Keratinocyte (primary cell): ENCODE measurements at regions not wholly inside any gene's neighbourhood (a gene's known extent, or its start where the extent isn't known, plus 50 kb on each side); places are given as distances from the start of the nearest gene placed in this dataset.

ENCODE experiments used
- DNase-seq: peaks from one replicate; pipeline ENCODE4 v3.0.0-alpha.2; 2011; ENCODE audit warnings: low read depth, missing footprints, low spot score
- FAIRE-seq: peaks from 2 replicates; lab custom pipeline; 2011; peaks lifted over from hg19 to GRCh38; lab: Jason Lieb, UNC
- H2AFZ ChIP-seq: 2 replicates; pipeline ENCODE4 v1.6.0; 2012; ENCODE audit warnings: low read length, control low read depth, inconsistent platforms; ENCODE audit not compliant: control insufficient read depth
- H3K27ac ChIP-seq: 2 replicates; pipeline ENCODE4 v1.5.1; 2011; ENCODE audit warnings: low read length; ENCODE audit not compliant: control insufficient read depth, insufficient read depth
- H3K27me3 ChIP-seq: 3 replicates; pipeline ENCODE4 v1.6.0; 2011; ENCODE audit warnings: low read length; ENCODE audit not compliant: control insufficient read depth, insufficient read depth; ENCODE audit errors: extremely low read depth
- H3K36me3 ChIP-seq, 2 experiments: 2 replicates in 1 of 2; 3 replicates in 1 of 2; pipeline ENCODE4 v1.5.1; 2011; ENCODE audit warnings: low read length in 2 of 2, mild to moderate bottlenecking in 1 of 2; ENCODE audit not compliant: control insufficient read depth in 2 of 2, insufficient read depth in 2 of 2; ENCODE audit errors: extremely low read depth in 1 of 2
- H3K4me1 ChIP-seq: 3 replicates; pipeline ENCODE4 v1.5.1; 2011; ENCODE audit warnings: low read length; ENCODE audit not compliant: control insufficient read depth, insufficient read depth; ENCODE audit errors: extremely low read depth
- H3K4me2 ChIP-seq: 3 replicates; pipeline ENCODE4 v1.6.0; 2011; ENCODE audit warnings: low read depth, low read length; ENCODE audit not compliant: control insufficient read depth, insufficient read depth; ENCODE audit errors: extremely low read depth
- H3K4me3 ChIP-seq, 3 experiments: fragments of 200-600 bp in 1 of 3; sonication (generic) in 1 of 3; 2 replicates in 2 of 3; 3 replicates in 1 of 3; pipeline ENCODE4 v1.5.1; 2011 to 2016; ENCODE audit warnings: low read length in 3 of 3, mild to moderate bottlenecking in 3 of 3, control low read depth in 2 of 3, inconsistent platforms in 1 of 3, low read depth in 1 of 3, mixed read lengths in 1 of 3, mixed run types in 1 of 3, moderate library complexity in 1 of 3; ENCODE audit not compliant: control insufficient read depth in 2 of 3, insufficient read depth in 2 of 3; ENCODE audit errors: extremely low read depth in 1 of 3
- H3K79me2 ChIP-seq: 2 replicates; pipeline ENCODE4 v1.6.0; 2012; ENCODE audit warnings: low read length; ENCODE audit not compliant: control insufficient read depth, insufficient read depth
- H3K9ac ChIP-seq: 3 replicates; pipeline ENCODE4 v1.6.0; 2011; ENCODE audit warnings: low read length; ENCODE audit not compliant: control insufficient read depth, insufficient read depth; ENCODE audit errors: extremely low read depth
- H3K9me1 ChIP-seq: 3 replicates; pipeline ENCODE4 v1.6.0; 2011; ENCODE audit warnings: low read length; ENCODE audit not compliant: control insufficient read depth, insufficient read depth; ENCODE audit errors: extremely low read depth
- H3K9me3 ChIP-seq: 2 replicates; pipeline ENCODE4 v1.5.1; 2012; ENCODE audit warnings: low read depth, low read length; ENCODE audit not compliant: control insufficient read depth
- H4K20me1 ChIP-seq: 3 replicates; pipeline ENCODE4 v1.6.0; 2011; ENCODE audit warnings: low read length; ENCODE audit not compliant: control insufficient read depth, insufficient read depth; ENCODE audit errors: extremely low read depth
- CTCF ChIP-seq, 3 experiments: IDR thresholded peaks in 1 of 3; conservative IDR thresholded peaks in 1 of 3; optimal IDR thresholded peaks in 1 of 3; 2 replicates in 2 of 3; 3 replicates in 1 of 3; pipeline versions ENCODE3 to v1.5.1; 2011; ENCODE audit warnings: low read length in 3 of 3, mild to moderate bottlenecking in 3 of 3, moderate library complexity in 2 of 3, control low read depth in 1 of 3, inconsistent platforms in 1 of 3; ENCODE audit not compliant: insufficient read depth in 2 of 3; ENCODE audit errors: extremely low read depth in 1 of 3
- EZH2 ChIP-seq: IDR thresholded peaks from one replicate; pipeline ENCODE4 v1.6.1; 2012; ENCODE audit warnings: inconsistent platforms, mild to moderate bottlenecking, low read length, moderate library complexity
- dilution Hi-C: fragments of 300-500 bp; cut with MboI; formaldehyde crosslinking; loops from one replicate; pipeline ENCODE4 v1.7.0; 2020; ENCODE audit warnings: low sequenced_read_pairs; ENCODE audit not compliant: extremely low pct_ligation_motif_present

DNA sequence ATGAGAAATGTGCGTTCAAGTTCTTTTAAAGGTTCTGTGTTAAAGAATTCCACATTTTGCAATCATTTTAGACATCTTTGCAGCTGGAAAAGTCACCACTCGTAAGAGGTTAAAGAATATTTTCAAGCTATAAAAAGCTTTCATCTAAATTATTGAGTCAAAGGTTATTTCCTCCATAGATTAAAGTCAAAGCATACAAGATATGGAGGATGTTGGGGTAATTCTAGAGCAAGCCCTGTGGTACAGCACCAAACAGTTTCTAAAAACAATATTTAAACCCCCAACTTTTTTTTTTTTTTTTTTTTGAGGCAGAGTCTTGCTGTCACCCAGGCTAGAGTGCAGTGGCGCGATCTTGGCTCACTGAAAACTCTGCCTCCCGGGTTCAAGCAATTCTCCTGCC is 1299.8 kb upstream of the TMEM132C start:
- H3K9me1 ChIP-seq: no peaks in the 10 kb centered on the region
- TF ChIP-seq CTCF (optimal IDR thresholded peaks at IDR 0.05 in 1 of 3, IDR thresholded peaks at IDR 0.05 in 1 of 3, conservative IDR thresholded peaks at IDR 0.05 in 1 of 3; ENCODE audit: extremely low read depth in 1 of 3, insufficient read depth in 2 of 3, low read length in 3 of 3) (no peak), EZH2 (no peak)
- no peaks in the 10 kb centered on the region for H3K27me3 ChIP-seq
- DNase-seq (no peak), FAIRE-seq (no peak)
- no peak overlapping the region for H3K9ac ChIP-seq
- dilution Hi-C loops: no loop called here
- no peaks in the 10 kb centered on the region for H3K36me3 ChIP-seq
- H3K4me2 ChIP-seq: no peak overlapping the region
- no peaks in the 10 kb centered on the region for H3K9me3 ChIP-seq
- H4K20me1 ChIP-seq: no peaks in the 10 kb centered on the region
- H3K79me2 ChIP-seq: no peaks in the 10 kb centered on the region
- no peak overlapping the region for H2AFZ ChIP-seq
- no peak overlapping the region for H3K27ac ChIP-seq
- no peaks in the 10 kb centered on the region for H3K4me1 ChIP-seq
- no peak overlapping the region for H3K4me3 ChIP-seq

- Histone ChIP-seq H3K27ac (no peak overlapping the region), H3K4me3 (no peak overlapping the region), H3K4me2 (no peak overlapping the region), H3K9ac (no peak overlapping the region), H3K27me3 (no peaks in the 10 kb centered on the region), H3K4me1 (no peaks in the 10 kb centered on the region), H2AFZ (no peak overlapping the region), H4K20me1 (no peaks in the 10 kb centered on the region), H3K79me2 (no peaks in the 10 kb centered on the region), H3K9me3 (no peaks in the 10 kb centered on the region), H3K36me3 (no peaks in the 10 kb centered on the region), H3K9me1 (no peaks in the 10 kb centered on the region)
- dilution Hi-C loops: no loop called here
- DNase-seq (no peak), FAIRE-seq (no peak)
- no peak for TF ChIP-seq EZH2
- TF ChIP-seq CTCF (optimal IDR thresholded peaks at IDR 0.05 in 1 of 3, IDR thresholded peaks at IDR 0.05 in 1 of 3, conservative IDR thresholded peaks at IDR 0.05 in 1 of 3; ENCODE audit: extremely low read depth in 1 of 3, insufficient read depth in 2 of 3, low read length in 3 of 3): no peak
These were observed 1292.2 kb upstream of the TMEM132C start for GRCh38 chr12:126974779-126975178.
